Uterus (tissue), 2 donors: ENCODE measurements at regions not wholly inside any gene's neighbourhood (a gene's known extent, or its start where the extent isn't known, plus 50 kb on each side); places are given as distances from the start of the nearest gene placed in this dataset.

Experiments
- CTCF ChIP-seq, 4 experiments: fragments of 200-600 bp in 2 of 4; fragments of 450-650 bp in 2 of 4; sonication (generic) in 2 of 4; IDR thresholded peaks; one replicate each; pipeline ENCODE4 v1.5.1; 2016 to 2019; ENCODE audit warnings: antibody characterized with exemption in 4 of 4, mild to moderate bottlenecking in 2 of 4, moderate library complexity in 1 of 4
- POLR2A ChIP-seq, 2 donors: fragments of 450-650 bp; IDR thresholded peaks; one replicate each; pipeline ENCODE4 v1.6.1; 2016; ENCODE audit warnings: antibody characterized with exemption in 2 of 2, mild to moderate bottlenecking in 1 of 2, moderate library complexity in 1 of 2

- no peak for TF ChIP-seq CTCF (IDR thresholded peaks at IDR 0.05)
- no peak for TF ChIP-seq POLR2A (IDR thresholded peaks at IDR 0.05)
Observed at GRCh38 chr4:164614999-164615398, 138.9 kb upstream of the SMIM31 start.
